SK-N-SH (cell line): ENCODE measurements at regions not wholly inside any gene's neighbourhood (a gene's known extent, or its start where the extent isn't known, plus 50 kb on each side); places are given as distances from the start of the nearest gene placed in this dataset.

ENCODE experiments used
- CTCF ChIP-seq: fragments of 200-600 bp; sonication (generic); IDR thresholded peaks from 2 replicates; pipeline ENCODE4 v1.6.1; 2017; ENCODE audit warnings: antibody characterized with exemption, mild to moderate bottlenecking, moderate library complexity
- EP300 ChIP-seq, 2 experiments: IDR thresholded peaks; 2 replicates each; pipeline versions ENCODE4 v1.4.0 to v1.6.1; 2012; ENCODE audit warnings: borderline replicate concordance in 1 of 2, low read depth in 1 of 2, low read length in 1 of 2
- FOXM1 ChIP-seq: IDR thresholded peaks from 2 replicates; pipeline ENCODE4 v1.4.0; 2012; ENCODE audit warnings: low read depth, mild to moderate bottlenecking
- MXI1 ChIP-seq: IDR thresholded peaks from 2 replicates; pipeline ENCODE4 v1.6.1; 2012; ENCODE audit warnings: mild to moderate bottlenecking, low read depth, low read length, improper control_type of control experiment
- POLR2AphosphoS5 ChIP-seq: IDR thresholded peaks from 2 replicates; pipeline ENCODE4 v1.6.1; 2012; ENCODE audit warnings: low read depth, low read length
- TF ChIP-seq, protein P1 (sequence below): IDR thresholded peaks from 2 replicates; pipeline ENCODE4 v1.4.0; 2012; ENCODE audit warnings: low read depth

GRCh38 chr4:101621120-101621519 is 169.4 kb upstream of the BANK1 start:
- no peak for TF ChIP-seq CTCF
- TF ChIP-seq EP300 (IDR thresholded peaks at IDR 0.05; ENCODE audit: borderline replicate concordance in 1 of 2, low read depth in 1 of 2, low read length in 1 of 2): no peak
- no peak for TF ChIP-seq MXI1
- TF ChIP-seq, protein P1, sequence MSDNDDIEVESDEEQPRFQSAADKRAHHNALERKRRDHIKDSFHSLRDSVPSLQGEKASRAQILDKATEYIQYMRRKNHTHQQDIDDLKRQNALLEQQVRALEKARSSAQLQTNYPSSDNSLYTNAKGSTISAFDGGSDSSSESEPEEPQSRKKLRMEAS: no peak
- no peak for TF ChIP-seq FOXM1
- TF ChIP-seq POLR2AphosphoS5: no peak
